ENCODE measurements at regions not wholly inside any gene's neighbourhood (a gene's known extent, or its start where the extent isn't known, plus 50 kb on each side); places are given as distances from the start of the nearest gene placed in this dataset.

GRCh38 chr10:78846071-78846470 is 222.7 kb upstream of the ZMIZ1 start:
- Histone ChIP-seq H3K27me3 (replicated peaks in 1 of 4; ENCODE audit: control extremely low read depth in 1 of 4, control insufficient read depth in 3 of 4, insufficient read depth in 4 of 4, low read length in 3 of 4) (no peaks in the 10 kb centered on the region), H3K9ac (ENCODE audit: low read length) (no peak overlapping the region), H3K9me3 (ENCODE audit: control extremely low read depth in 1 of 3, control insufficient read depth in 2 of 3, insufficient read depth in 1 of 3, low read length in 2 of 3) (peaks cover 0 to 5% (median 0%) of the 10 kb centered on the region in 3 donors), H2AFZ (ENCODE audit: insufficient read depth, low read depth, low read length, poor library complexity, severe bottlenecking) (no peak overlapping the region), H3K27ac (ENCODE audit: low read length in 2 of 2) (no peak overlapping the region), H3K4me3 (ENCODE audit: control extremely low read depth in 1 of 5, extremely low read depth in 1 of 5, insufficient read depth in 1 of 5, low read depth in 2 of 5, low read length in 4 of 5) (no peak overlapping the region), H4K20me1 (ENCODE audit: control insufficient read depth, insufficient read depth, low read length, poor library complexity, severe bottlenecking) (no peaks in the 10 kb centered on the region), H3K4me1 (ENCODE audit: control insufficient read depth in 2 of 2, insufficient read depth in 2 of 2, low read length in 2 of 2) (no peaks in the 10 kb centered on the region), H3K4me2 (replicated peaks; ENCODE audit: low read depth, low read length, poor library complexity, severe bottlenecking) (no peak overlapping the region), H3K36me3 (replicated peaks in 1 of 2; ENCODE audit: control extremely low read depth in 1 of 2, control insufficient read depth in 1 of 2, extremely low read depth in 1 of 2, insufficient read depth in 2 of 2, low read length in 1 of 2) (no peaks in the 10 kb centered on the region), H3K79me2 (ENCODE audit: control insufficient read depth, insufficient read depth, low read length) (no peaks in the 10 kb centered on the region)
- Mint-ChIP-seq H3K4me3 (no peak overlapping the region), H3K9me3 (ENCODE audit: insufficient read depth) (peaks cover 10% of the 10 kb centered on the region), H3K27ac (no peak overlapping the region), H3K4me1 (no peaks in the 10 kb centered on the region), H3K27me3 (peaks cover 10% of the 10 kb centered on the region)
- ATAC-seq (ENCODE audit: low read depth): no peak
- DNase-seq: no peak
- 89% methylated on average over 2 of the region's 5 CpGs for WGBS (ENCODE audit: insufficient coverage)
- intact Hi-C loops (cut with micrococcal nuclease): no loop called here
- POLR2A ChIA-PET: no interaction called here
- TF ChIP-seq EZH2 (IDR thresholded peaks at IDR 0.05; ENCODE audit: borderline replicate concordance, insufficient read depth, low read depth, low read length, poor library complexity, severe bottlenecking) (no peak), CTCF (IDR thresholded peaks at IDR 0.05) (no peak)
- CTCF ChIA-PET: no interaction called here

GRCh38 chr10:78846760-78847159 is 222.0 kb upstream of the ZMIZ1 start:
- ATAC-seq (ENCODE audit: low read depth) (no peak), DNase-seq (no peak)
- POLR2A ChIA-PET: no interaction called here
- Mint-ChIP-seq H3K27me3 (peaks cover 3% of the 10 kb centered on the region), H3K27ac (no peak overlapping the region), H3K9me3 (ENCODE audit: insufficient read depth) (peaks cover 6% of the 10 kb centered on the region), H3K4me1 (no peaks in the 10 kb centered on the region), H3K4me3 (no peak overlapping the region)
- H3K27ac ChIP-seq (ENCODE audit: low read length in 2 of 2): no peak overlapping the region
- CTCF ChIA-PET: no interaction called here
- H3K36me3 ChIP-seq (replicated peaks in 1 of 2; ENCODE audit: control extremely low read depth in 1 of 2, control insufficient read depth in 1 of 2, extremely low read depth in 1 of 2, insufficient read depth in 2 of 2, low read length in 1 of 2): no peaks in the 10 kb centered on the region
- H3K4me2 ChIP-seq (replicated peaks; ENCODE audit: low read depth, low read length, poor library complexity, severe bottlenecking): no peak overlapping the region
- no peak for TF ChIP-seq EZH2 (IDR thresholded peaks at IDR 0.05; ENCODE audit: borderline replicate concordance, insufficient read depth, low read depth, low read length, poor library complexity, severe bottlenecking)
- TF ChIP-seq CTCF (IDR thresholded peaks at IDR 0.05): no peak
- no peak overlapping the region for H3K9ac ChIP-seq (ENCODE audit: low read length)
- no peaks in the 10 kb centered on the region for H4K20me1 ChIP-seq (ENCODE audit: control insufficient read depth, insufficient read depth, low read length, poor library complexity, severe bottlenecking)
- H3K79me2 ChIP-seq (ENCODE audit: control insufficient read depth, insufficient read depth, low read length): no peaks in the 10 kb centered on the region
- no peak overlapping the region for H3K4me3 ChIP-seq (ENCODE audit: control extremely low read depth in 1 of 5, extremely low read depth in 1 of 5, insufficient read depth in 1 of 5, low read depth in 2 of 5, low read length in 4 of 5)
- H3K9me3 ChIP-seq (ENCODE audit: control extremely low read depth in 1 of 3, control insufficient read depth in 2 of 3, insufficient read depth in 1 of 3, low read length in 2 of 3): peaks cover 0 to 5% (median 0%) of the 10 kb centered on the region in 3 donors
- H3K27me3 ChIP-seq (replicated peaks in 1 of 4; ENCODE audit: control extremely low read depth in 1 of 4, control insufficient read depth in 3 of 4, insufficient read depth in 4 of 4, low read length in 3 of 4): no peaks in the 10 kb centered on the region
- no peaks in the 10 kb centered on the region for H3K4me1 ChIP-seq (ENCODE audit: control insufficient read depth in 2 of 2, insufficient read depth in 2 of 2, low read length in 2 of 2)
- 84% methylated on average over 7 of the region's 7 CpGs for WGBS (ENCODE audit: insufficient coverage)
- intact Hi-C loops (cut with micrococcal nuclease): no loop called here
- no peak overlapping the region for H2AFZ ChIP-seq (ENCODE audit: insufficient read depth, low read depth, low read length, poor library complexity, severe bottlenecking)
